ENCODE measurements at regions not wholly inside any gene's neighbourhood (a gene's known extent, or its start where the extent isn't known, plus 50 kb on each side); places are given as distances from the start of the nearest gene placed in this dataset.

DNA sequence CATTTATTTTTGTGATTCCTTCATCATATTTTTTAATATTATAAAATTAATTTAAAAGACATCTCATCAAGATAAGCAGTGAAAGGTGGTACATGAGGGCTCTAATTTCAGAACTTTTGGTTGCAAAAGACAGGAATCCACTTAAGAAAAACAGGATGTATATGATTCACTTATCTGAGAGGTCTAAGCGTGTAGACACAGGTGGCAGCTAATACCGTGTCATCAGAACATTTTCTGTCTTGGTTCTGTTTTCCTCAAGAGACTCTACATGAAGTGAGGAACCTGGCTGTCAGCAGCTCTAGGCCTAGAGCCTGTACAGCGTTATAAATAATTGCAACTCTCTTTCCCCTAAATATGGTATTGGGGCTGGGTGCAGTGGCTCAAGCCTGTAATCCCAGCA lies 433.7 kb upstream of the NAALADL2 start:
- TF ChIP-seq RXRA (IDR thresholded peaks at IDR 0.05) (no peak), YY1 (IDR thresholded peaks at IDR 0.05) (no peak), NR2F2 (IDR thresholded peaks at IDR 0.05) (no peak), FOXA2 (IDR thresholded peaks at IDR 0.05) (no peak), HNF4G (IDR thresholded peaks at IDR 0.05) (no peak), HNF4A (conservative IDR thresholded peaks at IDR 0.05) (no peak), GABPA (IDR thresholded peaks at IDR 0.05 in 1 of 2, conservative IDR thresholded peaks at IDR 0.05 in 1 of 2) (no peak), JUND (IDR thresholded peaks at IDR 0.05) (no peak), RAD21 (IDR thresholded peaks at IDR 0.05) (no peak), TAF1 (conservative IDR thresholded peaks at IDR 0.05) (no peak), SP1 (IDR thresholded peaks at IDR 0.05) (no peak), FOXA1 (IDR thresholded peaks at IDR 0.05) (no peak), EGR1 (IDR thresholded peaks at IDR 0.05; ENCODE audit: low read depth in 2 of 2) (no peak)
- TF ChIP-seq, protein P1, sequence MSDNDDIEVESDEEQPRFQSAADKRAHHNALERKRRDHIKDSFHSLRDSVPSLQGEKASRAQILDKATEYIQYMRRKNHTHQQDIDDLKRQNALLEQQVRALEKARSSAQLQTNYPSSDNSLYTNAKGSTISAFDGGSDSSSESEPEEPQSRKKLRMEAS (IDR thresholded peaks at IDR 0.05): no peak
- TF ChIP-seq, protein P2, sequence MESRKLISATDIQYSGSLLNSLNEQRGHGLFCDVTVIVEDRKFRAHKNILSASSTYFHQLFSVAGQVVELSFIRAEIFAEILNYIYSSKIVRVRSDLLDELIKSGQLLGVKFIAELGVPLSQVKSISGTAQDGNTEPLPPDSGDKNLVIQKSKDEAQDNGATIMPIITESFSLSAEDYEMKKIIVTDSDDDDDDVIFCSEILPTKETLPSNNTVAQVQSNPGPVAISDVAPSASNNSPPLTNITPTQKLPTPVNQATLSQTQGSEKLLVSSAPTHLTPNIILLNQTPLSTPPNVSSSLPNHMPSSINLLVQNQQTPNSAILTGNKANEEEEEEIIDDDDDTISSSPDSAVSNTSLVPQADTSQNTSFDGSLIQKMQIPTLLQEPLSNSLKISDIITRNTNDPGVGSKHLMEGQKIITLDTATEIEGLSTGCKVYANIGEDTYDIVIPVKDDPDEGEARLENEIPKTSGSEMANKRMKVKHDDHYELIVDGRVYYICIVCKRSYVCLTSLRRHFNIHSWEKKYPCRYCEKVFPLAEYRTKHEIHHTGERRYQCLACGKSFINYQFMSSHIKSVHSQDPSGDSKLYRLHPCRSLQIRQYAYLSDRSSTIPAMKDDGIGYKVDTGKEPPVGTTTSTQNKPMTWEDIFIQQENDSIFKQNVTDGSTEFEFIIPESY (IDR thresholded peaks at IDR 0.05): no peak
- TF ChIP-seq, protein P3, sequence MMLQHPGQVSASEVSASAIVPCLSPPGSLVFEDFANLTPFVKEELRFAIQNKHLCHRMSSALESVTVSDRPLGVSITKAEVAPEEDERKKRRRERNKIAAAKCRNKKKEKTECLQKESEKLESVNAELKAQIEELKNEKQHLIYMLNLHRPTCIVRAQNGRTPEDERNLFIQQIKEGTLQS (IDR thresholded peaks at IDR 0.05): no peak
- TF ChIP-seq, protein P4, sequence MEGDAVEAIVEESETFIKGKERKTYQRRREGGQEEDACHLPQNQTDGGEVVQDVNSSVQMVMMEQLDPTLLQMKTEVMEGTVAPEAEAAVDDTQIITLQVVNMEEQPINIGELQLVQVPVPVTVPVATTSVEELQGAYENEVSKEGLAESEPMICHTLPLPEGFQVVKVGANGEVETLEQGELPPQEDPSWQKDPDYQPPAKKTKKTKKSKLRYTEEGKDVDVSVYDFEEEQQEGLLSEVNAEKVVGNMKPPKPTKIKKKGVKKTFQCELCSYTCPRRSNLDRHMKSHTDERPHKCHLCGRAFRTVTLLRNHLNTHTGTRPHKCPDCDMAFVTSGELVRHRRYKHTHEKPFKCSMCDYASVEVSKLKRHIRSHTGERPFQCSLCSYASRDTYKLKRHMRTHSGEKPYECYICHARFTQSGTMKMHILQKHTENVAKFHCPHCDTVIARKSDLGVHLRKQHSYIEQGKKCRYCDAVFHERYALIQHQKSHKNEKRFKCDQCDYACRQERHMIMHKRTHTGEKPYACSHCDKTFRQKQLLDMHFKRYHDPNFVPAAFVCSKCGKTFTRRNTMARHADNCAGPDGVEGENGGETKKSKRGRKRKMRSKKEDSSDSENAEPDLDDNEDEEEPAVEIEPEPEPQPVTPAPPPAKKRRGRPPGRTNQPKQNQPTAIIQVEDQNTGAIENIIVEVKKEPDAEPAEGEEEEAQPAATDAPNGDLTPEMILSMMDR (IDR thresholded peaks at IDR 0.05; ENCODE audit: low read depth, low read length, missing input control): no peak
- TF ChIP-seq, protein P5, sequence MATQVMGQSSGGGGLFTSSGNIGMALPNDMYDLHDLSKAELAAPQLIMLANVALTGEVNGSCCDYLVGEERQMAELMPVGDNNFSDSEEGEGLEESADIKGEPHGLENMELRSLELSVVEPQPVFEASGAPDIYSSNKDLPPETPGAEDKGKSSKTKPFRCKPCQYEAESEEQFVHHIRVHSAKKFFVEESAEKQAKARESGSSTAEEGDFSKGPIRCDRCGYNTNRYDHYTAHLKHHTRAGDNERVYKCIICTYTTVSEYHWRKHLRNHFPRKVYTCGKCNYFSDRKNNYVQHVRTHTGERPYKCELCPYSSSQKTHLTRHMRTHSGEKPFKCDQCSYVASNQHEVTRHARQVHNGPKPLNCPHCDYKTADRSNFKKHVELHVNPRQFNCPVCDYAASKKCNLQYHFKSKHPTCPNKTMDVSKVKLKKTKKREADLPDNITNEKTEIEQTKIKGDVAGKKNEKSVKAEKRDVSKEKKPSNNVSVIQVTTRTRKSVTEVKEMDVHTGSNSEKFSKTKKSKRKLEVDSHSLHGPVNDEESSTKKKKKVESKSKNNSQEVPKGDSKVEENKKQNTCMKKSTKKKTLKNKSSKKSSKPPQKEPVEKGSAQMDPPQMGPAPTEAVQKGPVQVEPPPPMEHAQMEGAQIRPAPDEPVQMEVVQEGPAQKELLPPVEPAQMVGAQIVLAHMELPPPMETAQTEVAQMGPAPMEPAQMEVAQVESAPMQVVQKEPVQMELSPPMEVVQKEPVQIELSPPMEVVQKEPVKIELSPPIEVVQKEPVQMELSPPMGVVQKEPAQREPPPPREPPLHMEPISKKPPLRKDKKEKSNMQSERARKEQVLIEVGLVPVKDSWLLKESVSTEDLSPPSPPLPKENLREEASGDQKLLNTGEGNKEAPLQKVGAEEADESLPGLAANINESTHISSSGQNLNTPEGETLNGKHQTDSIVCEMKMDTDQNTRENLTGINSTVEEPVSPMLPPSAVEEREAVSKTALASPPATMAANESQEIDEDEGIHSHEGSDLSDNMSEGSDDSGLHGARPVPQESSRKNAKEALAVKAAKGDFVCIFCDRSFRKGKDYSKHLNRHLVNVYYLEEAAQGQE (IDR thresholded peaks at IDR 0.05): no peak
- Histone ChIP-seq H3K36me3 (ENCODE audit: control insufficient read depth in 4 of 4, insufficient read depth in 3 of 4, low read depth in 1 of 4, low read length in 3 of 4) (no peaks in the 10 kb centered on the region), H3K9ac (ENCODE audit: low read depth in 1 of 2, low read length in 2 of 2) (no peak overlapping the region), H3K4me3 (ENCODE audit: low read depth in 1 of 3, low read length in 3 of 3) (no peak overlapping the region), H3K27ac (ENCODE audit: low read depth in 1 of 2, low read length in 2 of 2) (no peak overlapping the region), H3K27me3 (ENCODE audit: control insufficient read depth in 4 of 4, insufficient read depth in 4 of 4, low read length in 3 of 4) (no peaks in the 10 kb centered on the region), H3K9me3 (ENCODE audit: control insufficient read depth in 4 of 4, low read length in 3 of 4) (no peaks in the 10 kb centered on the region), H3K4me1 (ENCODE audit: control insufficient read depth in 4 of 4, insufficient read depth in 4 of 4, low read length in 3 of 4) (no peaks in the 10 kb centered on the region)
- WGBS: 93% methylated on average over 3 of the region's 3 CpGs
- no peak for DNase-seq (ENCODE audit: low spot score)
